ENCODE measurements at regions not wholly inside any gene's neighbourhood (a gene's known extent, or its start where the extent isn't known, plus 50 kb on each side); places are given as distances from the start of the nearest gene placed in this dataset.
"Not testable (repeated sequence)": the region's sequence is repeated elsewhere in the genome, so short reads cannot be mapped to it uniquely, and the experiment has no call there.

DNA sequence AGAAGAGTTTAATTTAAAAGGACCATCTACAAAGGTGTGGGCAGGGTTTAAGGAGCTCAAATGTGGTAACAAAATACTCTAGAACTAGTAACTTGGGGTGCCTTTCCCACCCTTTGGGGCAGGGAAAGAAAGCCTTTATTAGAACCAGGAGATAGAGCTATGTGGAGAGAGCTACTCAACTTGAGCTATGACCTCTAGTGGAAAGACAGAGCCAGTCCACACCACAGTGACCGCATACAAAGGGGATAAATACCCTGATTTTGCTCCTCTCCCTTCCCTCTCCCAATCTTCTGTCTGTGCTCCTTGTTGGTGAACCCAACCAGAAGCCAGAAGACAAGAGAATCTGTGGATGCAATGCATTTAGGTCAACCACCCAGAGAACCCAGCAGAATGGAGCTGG, 54.4 kb upstream of the JAK1 start:
- in situ Hi-C loops (cut with MboI; ENCODE audit: low sequenced_read_pairs) = no loop called here

GRCh38 chr1:65021795-65022194, 55.4 kb upstream of the JAK1 start:
- in situ Hi-C loops (cut with MboI; ENCODE audit: low sequenced_read_pairs) = no loop called here

- in situ Hi-C loops (cut with MboI; ENCODE audit: low sequenced_read_pairs) = no loop called here
Observed at GRCh38 chr1:65022216-65022615, 55.9 kb upstream of the JAK1 start.

- in situ Hi-C loops (cut with MboI; ENCODE audit: low sequenced_read_pairs) = no loop called here
Observed at GRCh38 chr1:65025794-65026193, 59.4 kb upstream of the JAK1 start.

DNA sequence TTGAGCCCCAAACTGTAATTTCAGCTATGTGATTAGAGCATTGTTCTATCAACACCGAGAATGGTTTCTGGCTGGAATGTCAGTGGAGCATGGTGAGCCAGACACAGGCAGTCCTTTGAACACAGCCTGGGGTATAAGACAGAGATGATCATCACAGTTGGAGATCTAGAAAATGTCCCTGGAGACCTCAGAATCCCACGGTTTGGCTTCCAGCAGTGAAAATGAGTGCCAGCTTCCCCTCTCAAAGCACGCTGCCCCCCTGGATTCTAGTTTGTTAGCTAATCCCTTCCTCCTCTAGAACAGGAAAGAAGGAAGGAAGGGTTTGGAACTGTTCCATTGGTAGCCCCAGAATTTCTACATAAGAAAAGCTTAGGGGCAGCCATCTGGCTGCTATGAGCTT, 59.9 kb upstream of the JAK1 start:
- in situ Hi-C loops (cut with MboI; ENCODE audit: low sequenced_read_pairs) = no loop called here

DNA sequence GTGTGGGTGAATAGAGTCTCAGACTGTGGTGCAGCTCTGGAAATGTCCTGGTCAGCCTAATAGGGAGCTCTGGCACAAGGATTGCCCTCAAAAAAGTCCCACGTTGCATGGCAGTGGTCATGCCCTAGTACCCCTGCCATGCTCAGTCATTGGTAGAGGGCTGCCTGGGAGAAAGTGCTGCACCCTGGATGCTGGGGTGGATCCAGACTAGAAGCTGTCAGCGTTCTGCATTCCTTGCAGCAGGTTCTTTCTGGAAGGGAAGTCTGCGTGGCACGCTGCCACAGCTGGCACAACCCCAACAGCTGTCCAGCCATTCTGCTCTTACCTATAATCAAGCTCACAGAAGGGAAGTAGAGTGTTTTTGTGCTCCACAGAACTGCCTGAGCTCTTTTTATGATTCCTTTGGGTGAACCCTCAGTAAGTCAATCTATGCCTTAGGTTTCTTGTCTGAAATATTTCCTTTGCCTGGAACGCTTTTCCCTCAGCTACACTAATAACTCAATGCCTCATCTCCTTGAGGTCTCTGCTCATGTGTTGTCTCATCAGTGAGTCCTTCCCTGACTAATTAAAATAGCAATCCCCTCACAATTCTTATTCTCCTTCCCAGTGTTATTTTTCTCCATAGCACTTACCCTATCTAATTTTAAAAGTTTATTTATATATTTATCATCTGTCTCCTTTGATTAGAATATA, 61.5 kb upstream of the JAK1 start:
- in situ Hi-C loops (cut with MboI; ENCODE audit: low sequenced_read_pairs) = no loop called here

GRCh38 chr1:65029434-65029833, 63.1 kb upstream of the JAK1 start:
- in situ Hi-C loops (cut with MboI; ENCODE audit: low sequenced_read_pairs) = not testable (repeated sequence)

DNA sequence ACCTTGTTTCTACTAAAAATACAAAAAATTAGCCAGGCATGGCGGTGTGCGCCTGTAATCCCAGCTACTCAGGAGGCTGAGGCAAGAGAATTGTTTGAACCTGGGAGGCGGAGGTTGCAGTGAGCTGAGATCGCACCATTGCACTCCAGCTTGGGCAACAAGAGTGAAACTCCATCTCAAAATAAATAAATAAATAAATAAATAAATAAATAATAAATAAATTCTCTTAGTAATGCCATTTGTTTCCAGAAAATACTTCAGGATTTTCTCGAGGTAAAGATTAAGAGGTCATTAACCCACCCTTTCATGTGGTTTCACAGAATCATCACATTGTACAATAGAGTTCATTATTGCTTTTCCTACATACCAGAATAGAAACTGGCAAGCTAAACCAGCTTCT, 68.5 kb upstream of the JAK1 start:
- in situ Hi-C loops (cut with MboI; ENCODE audit: low sequenced_read_pairs) = not testable (repeated sequence)

DNA sequence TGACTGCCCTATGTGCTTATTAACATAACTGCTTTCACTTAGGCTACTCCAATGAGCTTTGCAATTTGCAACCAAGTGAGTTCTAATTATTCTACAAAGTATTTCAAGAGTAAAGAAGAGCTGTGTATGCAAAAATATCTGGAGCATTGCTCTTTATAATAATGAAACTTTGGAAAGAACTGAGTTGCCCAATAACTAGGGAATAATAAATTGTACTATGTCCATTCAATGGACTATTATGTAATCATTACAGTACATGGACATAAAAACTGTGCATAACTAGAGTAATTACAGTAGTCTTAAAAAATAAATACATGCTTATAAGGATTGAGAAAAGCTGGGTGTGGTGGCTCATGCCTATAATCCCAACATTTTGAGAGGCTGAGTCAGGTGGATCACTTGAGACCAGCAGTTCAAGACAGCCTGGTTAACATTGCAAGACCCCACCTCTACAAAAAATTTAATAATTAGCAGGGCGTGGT, 70.3 kb upstream of the JAK1 start:
- in situ Hi-C loops (cut with MboI; ENCODE audit: low sequenced_read_pairs) = no loop called here

- in situ Hi-C loops (cut with MboI; ENCODE audit: low sequenced_read_pairs) = no loop called here
Observed at GRCh38 chr1:65039066-65039465, 72.7 kb upstream of the JAK1 start.

GRCh38 chr1:65039508-65039907, 73.2 kb upstream of the JAK1 start:
- in situ Hi-C loops (cut with MboI; ENCODE audit: low sequenced_read_pairs) = no loop called here

GRCh38 chr1:65042467-65042866, 76.1 kb upstream of the JAK1 start:
- in situ Hi-C loops (cut with MboI; ENCODE audit: low sequenced_read_pairs) = no loop called here

GRCh38 chr1:65044411-65044810, 78.1 kb upstream of the JAK1 start:
- in situ Hi-C loops (cut with MboI; ENCODE audit: low sequenced_read_pairs) = no loop called here

DNA sequence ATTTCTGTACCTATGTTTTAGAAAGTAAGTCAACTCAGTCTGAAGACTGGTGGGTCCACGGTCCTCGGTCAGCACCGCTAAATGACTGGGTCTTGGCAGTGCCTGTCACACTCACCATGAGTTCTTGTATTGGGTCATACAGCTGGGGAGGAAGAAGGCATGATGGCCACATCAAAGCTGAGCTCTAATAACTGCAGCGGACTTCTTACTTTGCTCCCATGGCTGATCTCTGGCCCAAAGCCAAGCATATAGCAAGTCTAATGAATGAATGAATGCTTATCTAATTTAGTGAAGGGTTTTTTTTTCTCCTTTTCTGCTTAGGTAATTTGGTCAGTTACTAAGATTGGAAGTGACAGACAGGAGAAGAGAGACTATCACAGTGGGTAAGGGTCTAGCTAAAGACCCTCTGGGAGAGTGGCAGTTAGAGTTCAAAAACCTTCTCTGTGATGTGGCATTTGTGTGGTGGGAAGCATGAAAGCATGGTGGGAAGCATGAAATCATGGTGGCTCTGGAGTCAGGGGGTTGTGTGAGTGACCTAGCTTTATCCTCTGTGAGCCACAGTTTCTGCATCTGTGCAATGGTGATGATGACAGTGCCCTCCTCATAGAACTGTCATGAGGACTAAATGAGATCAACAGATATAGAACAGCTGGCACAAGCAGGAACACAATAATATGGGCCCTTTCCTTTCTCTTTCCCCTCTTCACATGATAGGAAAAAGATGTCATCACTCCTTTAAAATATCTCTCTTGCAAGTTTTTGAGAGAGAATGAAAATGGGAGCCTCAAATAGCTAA, 78.9 kb upstream of the JAK1 start:
- in situ Hi-C loops (cut with MboI; ENCODE audit: low sequenced_read_pairs) = no loop called here

GRCh38 chr1:65048335-65048734, 82.0 kb upstream of the JAK1 start:
- in situ Hi-C loops (cut with MboI; ENCODE audit: low sequenced_read_pairs) = no loop called here

DNA sequence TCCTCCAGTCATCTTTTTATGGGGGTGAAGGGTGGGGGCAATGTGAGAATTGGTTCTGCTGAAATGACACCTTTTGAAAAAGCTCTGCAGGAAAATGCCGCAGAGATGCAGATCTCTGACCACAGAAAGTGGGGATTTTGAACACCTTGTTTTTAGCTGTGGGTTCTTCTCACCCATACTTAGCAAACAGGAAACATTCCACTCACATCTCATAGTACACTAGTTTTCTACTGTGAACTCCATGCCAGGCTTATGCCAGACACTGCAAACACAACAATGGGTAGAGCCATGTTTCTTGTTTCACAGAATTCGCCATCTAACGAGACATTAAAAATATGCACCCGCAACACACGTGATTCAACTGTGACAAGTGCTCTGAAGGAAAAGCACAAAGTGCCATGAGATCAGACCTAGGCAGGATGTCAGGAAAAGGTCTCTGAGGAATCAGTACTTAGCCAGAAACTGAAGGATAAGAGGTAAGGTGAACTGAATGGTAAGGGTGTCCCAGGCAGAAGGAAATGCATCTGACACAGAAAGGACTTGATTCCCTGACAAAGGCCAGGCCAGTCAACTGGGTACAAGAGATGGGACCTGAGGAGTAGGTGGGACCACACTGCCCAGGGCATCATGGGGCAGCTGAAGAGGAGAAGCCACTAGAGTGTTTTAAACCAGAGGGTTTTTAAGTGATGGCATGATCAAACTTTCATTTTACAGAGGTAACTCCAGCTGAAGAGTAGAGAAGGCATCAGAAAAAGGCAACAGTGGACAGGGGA, 83.8 kb upstream of the JAK1 start:
- in situ Hi-C loops (cut with MboI; ENCODE audit: low sequenced_read_pairs) = loop anchor here (25.0 kb wide), 1 partner anchor 362 kb away; the partner anchor contains the start of genes LEPR and LEPROT

DNA sequence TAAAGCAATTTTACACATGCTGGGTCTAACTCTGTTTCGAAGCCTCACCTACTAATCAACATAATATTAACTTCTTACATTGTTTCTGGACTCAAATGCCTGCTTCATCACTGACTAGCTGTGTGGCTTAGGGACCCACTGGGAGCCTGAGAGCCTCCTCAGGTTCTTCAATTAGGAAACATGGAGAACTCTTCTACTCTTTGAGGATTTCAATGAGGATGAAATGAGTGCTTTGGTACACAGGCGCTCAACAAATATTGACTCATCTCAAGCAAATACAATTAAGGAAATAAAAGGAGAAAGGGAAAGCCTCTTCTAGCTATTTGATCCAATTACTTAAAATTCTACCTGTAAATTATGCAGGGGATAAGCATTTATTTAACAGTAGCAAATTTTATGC, 84.4 kb upstream of the JAK1 start:
- in situ Hi-C loops (cut with MboI; ENCODE audit: low sequenced_read_pairs) = loop anchor here (25.0 kb wide), 1 partner anchor 362 kb away; the partner anchor contains the start of genes LEPR and LEPROT

GRCh38 chr1:65054481-65054880, 88.1 kb upstream of the JAK1 start:
- in situ Hi-C loops (cut with MboI; ENCODE audit: low sequenced_read_pairs) = loop anchor here (25.0 kb wide), 1 partner anchor 358 kb away; the partner anchor contains the start of genes LEPR and LEPROT

- in situ Hi-C loops (cut with MboI; ENCODE audit: low sequenced_read_pairs) = loop anchor here (25.0 kb wide), 1 partner anchor 357 kb away; the partner anchor contains the start of genes LEPR and LEPROT
Observed at GRCh38 chr1:65055747-65056146, 89.4 kb upstream of the JAK1 start.

DNA sequence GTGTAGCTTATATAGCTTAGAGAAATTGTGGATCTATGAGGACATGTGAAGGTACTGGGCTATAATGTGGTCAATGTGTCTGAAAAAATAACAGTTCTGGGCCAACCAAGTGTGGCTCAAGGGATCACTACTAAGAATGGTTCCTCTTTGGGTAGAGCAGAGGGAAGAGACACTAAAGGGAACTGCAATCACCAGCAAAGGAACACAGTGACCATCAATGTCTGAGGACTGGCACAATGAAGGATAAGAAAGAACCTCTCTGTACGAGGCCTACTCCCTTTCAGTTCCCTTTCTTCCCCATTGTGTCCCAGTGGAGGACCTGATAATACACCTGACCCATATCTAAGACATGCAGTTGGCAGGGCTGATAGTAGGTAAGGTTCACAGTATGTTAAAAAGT, 89.9 kb upstream of the JAK1 start:
- in situ Hi-C loops (cut with MboI; ENCODE audit: low sequenced_read_pairs) = loop anchor here (25.0 kb wide), 1 partner anchor 356 kb away; the partner anchor contains the start of genes LEPR and LEPROT

GRCh38 chr1:65056866-65057265, 90.5 kb upstream of the JAK1 start:
- in situ Hi-C loops (cut with MboI; ENCODE audit: low sequenced_read_pairs) = loop anchor here (25.0 kb wide), 1 partner anchor 355 kb away; the partner anchor contains the start of genes LEPR and LEPROT
